ENCODE measurements at regions not wholly inside any gene's neighbourhood (a gene's known extent, or its start where the extent isn't known, plus 50 kb on each side); places are given as distances from the start of the nearest gene placed in this dataset.
"Not testable (repeated sequence)": the region's sequence is repeated elsewhere in the genome, so short reads cannot be mapped to it uniquely, and the experiment has no call there.

DNA sequence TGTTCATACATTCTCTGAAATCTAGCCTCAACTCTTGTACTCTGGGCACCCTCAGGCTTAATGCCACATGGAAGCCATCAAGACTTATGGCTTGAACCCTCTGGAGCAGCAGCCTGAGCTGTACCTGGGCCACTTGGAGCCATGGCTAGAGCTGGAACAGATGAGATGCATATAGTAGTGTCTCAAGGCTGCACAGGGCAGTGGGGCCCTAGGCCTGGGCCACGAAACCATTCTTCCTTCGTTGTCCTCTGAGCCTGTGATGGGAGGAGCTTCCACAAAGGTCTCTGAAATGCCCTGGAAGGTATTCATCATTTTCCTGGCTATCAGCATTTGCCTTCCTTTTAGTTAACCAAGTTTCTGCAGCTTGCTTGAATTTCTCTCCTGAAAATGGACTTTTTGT lies 1427.2 kb upstream of the PCDH10 start:
- intact Hi-C loops (cut with DNase I), result no loop called here
- 96% methylated on average over 2 of the region's 2 CpGs for WGBS

GRCh38 chr4:131723069-131723468 lies 1426.0 kb upstream of the PCDH10 start:
- DNase-seq (ENCODE audit: low spot score); intact Hi-C loops (cut with DNase I); H3K36me3 ChIP-seq; H3K9me3 ChIP-seq; H3K4me3 ChIP-seq; H3K27ac ChIP-seq; H3K4me1 ChIP-seq (replicated peaks); H3K27me3 ChIP-seq (replicated peaks; ENCODE audit: insufficient read depth): not testable (repeated sequence)
- WGBS, result 96% methylated on average over 14 of the region's 24 CpGs

More for the DNA sequence above, 1427.2 kb upstream of the PCDH10 start:
- Histone ChIP-seq H3K9me3 (no peaks in the 10 kb centered on the region), H3K36me3 (no peaks in the 10 kb centered on the region), H3K4me3 (no peak overlapping the region), H3K27ac (no peak overlapping the region), H3K4me1 (replicated peaks) (no peaks in the 10 kb centered on the region), H3K27me3 (replicated peaks; ENCODE audit: insufficient read depth) (no peaks in the 10 kb centered on the region)
- no peak for TF ChIP-seq POLR2A (IDR thresholded peaks at IDR 0.05)
- TF ChIP-seq CTCF (IDR thresholded peaks at IDR 0.05), result no peak
- no peak for TF ChIP-seq POLR2AphosphoS5 (IDR thresholded peaks at IDR 0.05)
- DNase-seq (ENCODE audit: low spot score), result no peak

DNA sequence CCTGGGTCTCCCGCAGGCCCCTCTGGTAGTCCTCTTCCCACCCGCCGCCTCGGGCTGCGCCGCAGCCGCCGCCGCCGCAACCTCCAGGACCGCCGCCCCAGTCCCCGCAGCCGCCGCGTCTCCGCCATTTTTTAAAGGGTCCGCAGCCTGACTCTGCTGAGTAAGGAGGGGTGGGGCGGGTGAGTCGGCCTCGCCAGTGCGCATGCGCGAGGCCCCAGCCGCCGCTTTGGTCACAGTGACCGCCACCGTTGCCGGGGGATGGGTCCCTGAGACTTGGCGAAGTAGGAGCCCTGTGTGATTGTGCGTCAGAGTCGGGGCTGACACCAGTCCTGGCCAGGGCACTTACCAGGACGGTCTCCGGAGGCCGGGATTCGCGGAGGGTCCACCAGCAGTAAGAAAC lies 1424.2 kb upstream of the PCDH10 start:
- WGBS, result over 99% methylated on average over 18 of the region's 37 CpGs
- intact Hi-C loops (cut with DNase I); H3K27me3 ChIP-seq (replicated peaks; ENCODE audit: insufficient read depth); H3K27ac ChIP-seq; H3K36me3 ChIP-seq; H3K9me3 ChIP-seq; H3K4me1 ChIP-seq (replicated peaks); H3K4me3 ChIP-seq: not testable (repeated sequence)
- peak; percentile 71 for DNase-seq (ENCODE audit: low spot score)

DNA sequence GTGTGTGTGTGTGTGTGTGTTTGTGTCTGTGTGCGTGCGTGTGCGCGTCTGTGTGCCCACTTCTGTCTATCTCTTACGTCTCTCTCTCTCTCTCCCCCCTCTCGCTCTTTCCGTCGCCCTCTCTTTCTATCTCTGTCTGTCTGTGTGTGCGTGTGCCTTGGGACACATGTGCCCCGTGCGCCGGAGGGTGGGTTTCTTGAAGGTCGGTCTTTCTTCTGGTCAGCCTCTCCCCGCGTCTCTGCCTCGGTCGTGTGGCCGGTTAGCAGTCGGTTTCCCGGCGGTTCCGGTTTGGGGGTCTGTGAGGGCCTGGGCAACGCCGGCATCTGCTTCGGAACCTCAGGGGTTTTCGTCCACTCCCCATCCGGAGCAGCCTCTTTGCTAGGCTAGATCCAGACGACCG lies 1423.6 kb upstream of the PCDH10 start:
- WGBS, result 98% methylated on average over 24 of the region's 29 CpGs
- H3K4me3 ChIP-seq; H3K4me1 ChIP-seq (replicated peaks); H3K27me3 ChIP-seq (replicated peaks; ENCODE audit: insufficient read depth); H3K9me3 ChIP-seq; H3K36me3 ChIP-seq; DNase-seq (ENCODE audit: low spot score); intact Hi-C loops (cut with DNase I); H3K27ac ChIP-seq: not testable (repeated sequence)

DNA sequence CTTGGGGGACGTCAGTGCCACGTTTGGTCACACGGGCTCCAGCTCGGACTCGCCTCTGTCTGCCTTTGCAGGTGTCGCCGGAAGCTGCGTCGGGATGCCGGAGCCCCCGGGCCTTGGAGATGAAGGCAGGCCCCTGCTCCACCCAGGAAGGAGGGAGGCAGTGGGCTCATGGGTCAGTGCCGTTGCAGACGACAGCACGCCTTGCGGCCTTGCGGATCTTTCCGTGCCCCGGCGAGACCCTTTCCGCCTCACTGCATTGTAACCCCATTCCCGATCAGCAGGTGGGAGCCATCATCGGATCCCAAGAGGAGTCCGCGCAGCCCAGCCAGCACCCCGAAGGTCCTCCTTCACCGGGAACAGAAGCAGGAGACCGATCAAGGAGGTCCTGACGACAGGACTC lies 1422.2 kb upstream of the PCDH10 start:
- H3K27ac ChIP-seq; DNase-seq (ENCODE audit: low spot score); H3K4me3 ChIP-seq; H3K36me3 ChIP-seq; intact Hi-C loops (cut with DNase I); H3K27me3 ChIP-seq (replicated peaks; ENCODE audit: insufficient read depth); H3K9me3 ChIP-seq; H3K4me1 ChIP-seq (replicated peaks): not testable (repeated sequence)
- 80% methylated on average over 1 of the region's 28 CpGs for WGBS

DNA sequence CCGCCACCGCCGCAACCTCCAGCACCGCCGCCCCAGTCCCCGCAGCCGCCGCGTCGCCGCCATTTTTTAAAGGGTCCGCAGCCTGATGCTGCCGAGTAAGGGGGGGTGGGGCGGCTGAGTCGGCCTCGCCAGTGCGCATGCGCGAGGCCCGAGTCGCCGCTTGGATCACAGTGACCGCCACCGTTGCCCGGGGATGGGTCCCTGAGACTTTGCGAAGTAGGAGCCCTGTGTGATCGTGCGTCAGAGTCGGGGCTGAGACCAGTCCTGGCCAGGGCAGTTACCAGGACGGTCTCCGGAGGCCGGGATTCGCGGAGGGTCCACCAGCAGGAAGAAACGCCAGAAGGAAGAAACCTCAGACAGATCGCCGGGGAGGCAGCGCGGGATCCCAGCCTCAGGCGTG lies 1421.7 kb upstream of the PCDH10 start:
- H3K4me1 ChIP-seq (replicated peaks); H3K27me3 ChIP-seq (replicated peaks; ENCODE audit: insufficient read depth); intact Hi-C loops (cut with DNase I); H3K36me3 ChIP-seq; DNase-seq (ENCODE audit: low spot score); H3K9me3 ChIP-seq; H3K4me3 ChIP-seq; H3K27ac ChIP-seq: not testable (repeated sequence)
- WGBS, result 96% methylated on average over 27 of the region's 40 CpGs

- H3K36me3 ChIP-seq; DNase-seq (ENCODE audit: low spot score); H3K27me3 ChIP-seq (replicated peaks; ENCODE audit: insufficient read depth); H3K27ac ChIP-seq; H3K4me1 ChIP-seq (replicated peaks); intact Hi-C loops (cut with DNase I); H3K4me3 ChIP-seq; H3K9me3 ChIP-seq: not testable (repeated sequence)
- 96% methylated on average over 25 of the region's 30 CpGs for WGBS
Measured at GRCh38 chr4:131729205-131729604, 1419.9 kb upstream of the PCDH10 start.

DNA sequence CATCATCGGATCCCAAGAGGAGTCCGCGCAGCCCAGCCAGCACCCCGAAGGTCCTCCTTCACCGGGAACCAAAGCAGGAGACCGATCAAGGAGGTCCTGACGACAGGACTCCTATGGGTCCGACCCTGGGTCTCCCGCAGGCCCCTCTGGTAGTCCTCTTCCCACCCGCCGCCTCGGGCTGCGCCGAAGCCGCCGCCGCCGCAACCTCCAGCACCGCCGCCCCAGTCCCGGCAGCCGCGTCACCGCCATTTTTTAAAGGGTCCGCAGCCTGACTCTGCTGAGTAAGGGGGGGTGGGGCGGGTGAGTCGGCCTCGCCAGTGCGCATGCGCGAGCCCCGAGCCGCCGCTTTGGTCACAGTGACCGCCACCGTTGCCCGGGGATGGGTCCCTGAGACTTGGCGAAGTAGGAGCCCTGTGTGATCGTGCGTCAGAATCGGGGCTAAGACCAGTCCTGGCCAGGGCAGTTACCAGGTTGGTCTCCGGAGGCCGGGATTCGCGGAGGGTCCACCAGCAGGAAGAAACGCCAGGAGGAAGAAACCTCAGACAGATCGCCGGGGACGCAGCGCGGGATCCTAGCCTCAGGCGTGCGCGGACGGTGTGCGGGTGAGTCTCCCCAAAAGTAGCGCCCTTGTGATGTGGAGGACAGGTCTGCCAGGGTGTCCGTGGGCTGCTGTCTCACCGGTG lies 1419.2 kb upstream of the PCDH10 start:
- H3K4me1 ChIP-seq (replicated peaks); H3K4me3 ChIP-seq; H3K27ac ChIP-seq; DNase-seq (ENCODE audit: low spot score); H3K36me3 ChIP-seq; H3K9me3 ChIP-seq; H3K27me3 ChIP-seq (replicated peaks; ENCODE audit: insufficient read depth); intact Hi-C loops (cut with DNase I): not testable (repeated sequence)
- WGBS, result 91% methylated on average over 47 of the region's 59 CpGs

- DNase-seq (ENCODE audit: low spot score); H3K4me1 ChIP-seq (replicated peaks); H3K9me3 ChIP-seq; H3K36me3 ChIP-seq; H3K27me3 ChIP-seq (replicated peaks; ENCODE audit: insufficient read depth); H3K4me3 ChIP-seq; intact Hi-C loops (cut with DNase I); H3K27ac ChIP-seq: not testable (repeated sequence)
- 88% methylated on average over 13 of the region's 28 CpGs for WGBS
Measured at GRCh38 chr4:131730574-131730973, 1418.5 kb upstream of the PCDH10 start.

DNA sequence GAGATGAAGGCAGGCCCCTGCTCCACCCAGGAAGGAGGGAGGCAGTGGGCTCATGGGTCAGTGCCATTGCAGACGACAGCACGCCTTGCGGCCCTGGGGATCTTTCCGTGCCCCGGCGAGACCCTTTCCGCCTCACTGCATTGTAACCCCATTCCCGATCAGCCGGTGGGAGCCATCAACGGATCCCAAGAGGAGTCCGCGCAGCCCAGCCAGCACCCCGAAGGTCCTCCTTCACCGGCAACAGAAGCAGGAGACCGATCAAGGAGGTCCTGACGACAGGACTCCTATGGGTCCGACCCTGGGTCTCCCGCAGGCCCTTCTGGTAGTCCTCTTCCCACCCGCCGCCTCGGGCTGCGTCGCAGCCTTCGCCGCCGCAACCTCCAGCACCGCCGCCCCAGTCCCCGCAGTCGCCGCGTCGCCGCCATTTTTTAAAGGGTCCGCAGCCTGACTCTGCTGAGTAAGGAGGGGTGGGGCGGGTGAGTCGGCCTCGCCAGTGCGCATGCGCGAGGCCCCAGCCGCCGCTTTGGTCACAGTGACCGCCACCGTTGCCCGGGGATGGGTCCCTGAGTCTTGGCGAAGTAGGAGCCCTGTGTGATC lies 1417.0 kb upstream of the PCDH10 start:
- no CpG with 5 or more reads among the region's 47 CpGs for WGBS
- H3K4me3 ChIP-seq; H3K36me3 ChIP-seq; H3K4me1 ChIP-seq (replicated peaks); H3K27me3 ChIP-seq (replicated peaks; ENCODE audit: insufficient read depth); H3K9me3 ChIP-seq; intact Hi-C loops (cut with DNase I); DNase-seq (ENCODE audit: low spot score); H3K27ac ChIP-seq: not testable (repeated sequence)

GRCh38 chr4:131734321-131734720 lies 1414.8 kb upstream of the PCDH10 start:
- 94% methylated on average over 17 of the region's 31 CpGs for WGBS
- H3K27ac ChIP-seq; H3K4me3 ChIP-seq; H3K36me3 ChIP-seq; H3K9me3 ChIP-seq; H3K4me1 ChIP-seq (replicated peaks); H3K27me3 ChIP-seq (replicated peaks; ENCODE audit: insufficient read depth); intact Hi-C loops (cut with DNase I); DNase-seq (ENCODE audit: low spot score): not testable (repeated sequence)
